Femur (tissue), 1 donor: ENCODE measurements at regions not wholly inside any gene's neighbourhood (a gene's known extent, or its start where the extent isn't known, plus 50 kb on each side); places are given as distances from the start of the nearest gene placed in this dataset.
"Not testable (repeated sequence)": the region's sequence is repeated elsewhere in the genome, so short reads cannot be mapped to it uniquely, and the experiment has no call there.

Experiments
- DNase-seq: peaks from one replicate; pipeline ENCODE4 v3.0.0-alpha.2; 2017

GRCh38 chr16:25637236-25637635 is 54.5 kb upstream of the HS3ST4 start:
- no peak for DNase-seq

GRCh38 chr16:25636662-25637061 is 55.1 kb upstream of the HS3ST4 start:
- DNase-seq, result no peak

GRCh38 chr16:25635454-25635853 is 56.3 kb upstream of the HS3ST4 start:
- no peak for DNase-seq

- DNase-seq, result no peak
These were observed 58.2 kb upstream of the HS3ST4 start for GRCh38 chr16:25633549-25633948.

- no peak for DNase-seq
These were observed 63.0 kb upstream of the HS3ST4 start for GRCh38 chr16:25628766-25629165.

GRCh38 chr16:25627641-25628040 is 64.1 kb upstream of the HS3ST4 start:
- no peak for DNase-seq

GRCh38 chr16:25626172-25626571 is 65.6 kb upstream of the HS3ST4 start:
- no peak for DNase-seq

GRCh38 chr16:25625620-25626019 is 66.1 kb upstream of the HS3ST4 start:
- no peak for DNase-seq

- no peak for DNase-seq
These were observed 77.0 kb upstream of the HS3ST4 start for GRCh38 chr16:25614716-25615265.

- DNase-seq, result no peak
These were observed 77.8 kb upstream of the HS3ST4 start for GRCh38 chr16:25613931-25614330.

- no peak for DNase-seq
These were observed 83.8 kb upstream of the HS3ST4 start for GRCh38 chr16:25608002-25608401.

GRCh38 chr16:25606069-25606468 is 85.7 kb upstream of the HS3ST4 start:
- DNase-seq, result no peak

- no peak for DNase-seq
These were observed 86.4 kb upstream of the HS3ST4 start for GRCh38 chr16:25605381-25605780.

GRCh38 chr16:25601306-25601705 is 90.5 kb upstream of the HS3ST4 start:
- not testable (repeated sequence) for DNase-seq

GRCh38 chr16:25596194-25596593 is 95.6 kb upstream of the HS3ST4 start:
- no peak for DNase-seq

- DNase-seq, result no peak
These were observed 98.5 kb upstream of the HS3ST4 start for GRCh38 chr16:25593260-25593659.

- DNase-seq, result no peak
These were observed 104.0 kb upstream of the HS3ST4 start for GRCh38 chr16:25587783-25588182.

- no peak for DNase-seq
These were observed 104.9 kb upstream of the HS3ST4 start for GRCh38 chr16:25586826-25587225.

- DNase-seq, result no peak
These were observed 106.2 kb upstream of the HS3ST4 start for GRCh38 chr16:25585526-25585925.

- DNase-seq, result no peak
These were observed 111.7 kb upstream of the HS3ST4 start for GRCh38 chr16:25580041-25580440.

- no peak for DNase-seq
These were observed 116.4 kb upstream of the HS3ST4 start for GRCh38 chr16:25575363-25575762.

- no peak for DNase-seq
These were observed 120.0 kb upstream of the HS3ST4 start for GRCh38 chr16:25571712-25572111.

- no peak for DNase-seq
These were observed 121.6 kb upstream of the HS3ST4 start for GRCh38 chr16:25570131-25570530.

GRCh38 chr16:25568991-25569390 is 122.8 kb upstream of the HS3ST4 start:
- DNase-seq, result no peak

- DNase-seq, result no peak
These were observed 125.6 kb upstream of the HS3ST4 start for GRCh38 chr16:25566183-25566582.

- no peak for DNase-seq
These were observed 128.1 kb upstream of the HS3ST4 start for GRCh38 chr16:25563700-25564099.
